DOHH2 (cell line): ENCODE measurements at regions not wholly inside any gene's neighbourhood (a gene's known extent, or its start where the extent isn't known, plus 50 kb on each side); places are given as distances from the start of the nearest gene placed in this dataset.

ENCODE experiments used
- H3F3A ChIP-seq: fragments of 200-600 bp; sonication (generic), shearing (Covaris generic); 2 replicates; pipeline ENCODE4 v1.6.0; 2016; ENCODE audit warnings: antibody characterized with exemption, mild to moderate bottlenecking; ENCODE audit not compliant: control insufficient read depth, insufficient read depth
- H3K27ac ChIP-seq: fragments of 200-600 bp; sonication (generic); 2 replicates; pipeline ENCODE4 v1.5.1; 2014; ENCODE audit warnings: low read depth, mild to moderate bottlenecking, low read length, moderate library complexity
- H3K27me3 ChIP-seq: fragments of 200-600 bp; sonication (generic); 2 replicates; pipeline ENCODE4 v1.6.1; 2014; ENCODE audit warnings: mild to moderate bottlenecking, low read length, mixed read lengths; ENCODE audit not compliant: control insufficient read depth
- H3K36me3 ChIP-seq: fragments of 200-600 bp; sonication (generic); 2 replicates; pipeline ENCODE4 v1.6.1; 2014; ENCODE audit warnings: mild to moderate bottlenecking, low read length, moderate library complexity, mixed read lengths; ENCODE audit not compliant: control insufficient read depth
- H3K4me1 ChIP-seq: fragments of 200-600 bp; sonication (generic); 2 replicates; pipeline ENCODE4 v1.6.1; 2014; ENCODE audit warnings: mild to moderate bottlenecking, low read length, mixed read lengths; ENCODE audit not compliant: control insufficient read depth
- H3K4me2 ChIP-seq: fragments of 200-600 bp; sonication (generic); 2 replicates; pipeline ENCODE4 v1.6.0; 2014; ENCODE audit warnings: mild to moderate bottlenecking, low read length, moderate library complexity
- H3K4me3 ChIP-seq: fragments of 200-600 bp; sonication (generic); 2 replicates; pipeline ENCODE4 v1.5.1; 2014; ENCODE audit warnings: mild to moderate bottlenecking, low read length, mixed read lengths
- H3K79me2 ChIP-seq: fragments of 200-600 bp; sonication (generic); 2 replicates; pipeline ENCODE4 v1.6.1; 2014; ENCODE audit warnings: mild to moderate bottlenecking, low read length, mixed read lengths; ENCODE audit not compliant: control insufficient read depth
- H3K9me2 ChIP-seq: fragments of 200-600 bp; sonication (generic); replicated peaks from 2 replicates; pipeline ENCODE4 v1.6.1; 2014; ENCODE audit warnings: mild to moderate bottlenecking, low read length, mixed read lengths; ENCODE audit not compliant: control insufficient read depth
- H3K9me3 ChIP-seq: fragments of 200-600 bp; sonication (generic); 2 replicates; pipeline ENCODE4 v1.6.1; 2014; ENCODE audit warnings: antibody characterized with exemption, low read length, mixed read lengths; ENCODE audit not compliant: control insufficient read depth, insufficient read depth
- H4K20me1 ChIP-seq: fragments of 200-600 bp; sonication (generic); 2 replicates; pipeline ENCODE4 v1.6.0; 2014; ENCODE audit warnings: low read depth, mild to moderate bottlenecking, antibody characterized with exemption, low read length, moderate library complexity; ENCODE audit not compliant: control insufficient read depth, insufficient read depth
- CTCF ChIP-seq: fragments of 200-600 bp; sonication (generic); IDR thresholded peaks from one replicate; pipeline ENCODE4 v1.5.1; 2014; ENCODE audit warnings: antibody characterized with exemption, mild to moderate bottlenecking, low read depth, low read length; ENCODE audit not compliant: poor library complexity, severe bottlenecking
- EZH2phosphoT487 ChIP-seq: fragments of 200-600 bp; sonication (generic); IDR thresholded peaks from 2 replicates; pipeline ENCODE4 v1.6.1; 2017; ENCODE audit warnings: borderline replicate concordance, mild to moderate bottlenecking, antibody characterized with exemption, low read length, moderate library complexity, mixed read lengths

- no peak for TF ChIP-seq EZH2phosphoT487
- no peak for TF ChIP-seq CTCF
- no peak overlapping the region for H3K4me3 ChIP-seq
- 0 out of 2 replicates have a peak, but pooled peaks cover 2% of the 10 kb centered on the region for H3K27me3 ChIP-seq
- H3F3A ChIP-seq, result no peaks in the 10 kb centered on the region
- H3K79me2 ChIP-seq, result no peaks in the 10 kb centered on the region
- H3K9me3 ChIP-seq, result no peaks in the 10 kb centered on the region
- no peaks in the 10 kb centered on the region for H3K9me2 ChIP-seq
- H3K4me1 ChIP-seq, result no peaks in the 10 kb centered on the region
- no peak overlapping the region for H3K4me2 ChIP-seq
- H3K27ac ChIP-seq, result no peak overlapping the region
- no peaks in the 10 kb centered on the region for H3K36me3 ChIP-seq
- H4K20me1 ChIP-seq, result no peaks in the 10 kb centered on the region
Observed at GRCh38 chr12:91732086-91732485, 413.6 kb downstream of the BTG1 start.

GRCh38 chr12:91729543-91729942, 416.1 kb downstream of the BTG1 start:
- no peak overlapping the region for H3K4me3 ChIP-seq
- no peaks in the 10 kb centered on the region for H3K79me2 ChIP-seq
- no peak overlapping the region for H3K4me2 ChIP-seq
- no peak overlapping the region for H3K27ac ChIP-seq
- TF ChIP-seq EZH2phosphoT487, result no peak
- TF ChIP-seq CTCF, result no peak
- H3F3A ChIP-seq, result no peaks in the 10 kb centered on the region
- no peaks in the 10 kb centered on the region for H3K36me3 ChIP-seq
- no peaks in the 10 kb centered on the region for H3K4me1 ChIP-seq
- no peaks in the 10 kb centered on the region for H4K20me1 ChIP-seq
- H3K9me2 ChIP-seq, result no peaks in the 10 kb centered on the region
- H3K27me3 ChIP-seq, result 0 out of 2 replicates have a peak, but pooled peaks cover 2% of the 10 kb centered on the region
- no peaks in the 10 kb centered on the region for H3K9me3 ChIP-seq

- no peaks in the 10 kb centered on the region for H3F3A ChIP-seq
- H3K4me1 ChIP-seq, result no peaks in the 10 kb centered on the region
- H3K79me2 ChIP-seq, result no peaks in the 10 kb centered on the region
- no peak overlapping the region for H3K4me2 ChIP-seq
- H3K9me2 ChIP-seq, result no peaks in the 10 kb centered on the region
- no peaks in the 10 kb centered on the region for H3K27me3 ChIP-seq
- TF ChIP-seq CTCF (no peak), EZH2phosphoT487 (no peak)
- H3K36me3 ChIP-seq, result no peaks in the 10 kb centered on the region
- H4K20me1 ChIP-seq, result no peaks in the 10 kb centered on the region
- H3K4me3 ChIP-seq, result no peak overlapping the region
- H3K9me3 ChIP-seq, result no peaks in the 10 kb centered on the region
- H3K27ac ChIP-seq, result no peak overlapping the region
Observed at GRCh38 chr12:91723191-91723590, 422.5 kb downstream of the BTG1 start.

- Histone ChIP-seq H3K79me2 (no peaks in the 10 kb centered on the region), H3K4me3 (no peak overlapping the region), H3K27me3 (no peaks in the 10 kb centered on the region), H4K20me1 (no peaks in the 10 kb centered on the region), H3K4me2 (no peak overlapping the region), H3F3A (no peaks in the 10 kb centered on the region), H3K36me3 (no peaks in the 10 kb centered on the region), H3K27ac (no peak overlapping the region), H3K4me1 (no peaks in the 10 kb centered on the region), H3K9me2 (no peaks in the 10 kb centered on the region), H3K9me3 (no peaks in the 10 kb centered on the region)
- TF ChIP-seq CTCF (no peak), EZH2phosphoT487 (no peak)
Observed at GRCh38 chr12:91722072-91722471, 423.6 kb downstream of the BTG1 start.
